Fibroblast of lung (primary cell): ENCODE measurements at regions not wholly inside any gene's neighbourhood (a gene's known extent, or its start where the extent isn't known, plus 50 kb on each side); places are given as distances from the start of the nearest gene placed in this dataset.

Experiments used
- CTCF ChIP-seq, 2 donors: IDR thresholded peaks in 1 of 2; conservative IDR thresholded peaks in 1 of 2; 1 replicate in 1 of 2; 2 replicates in 1 of 2; pipeline ENCODE4 v1.5.1; 2011 to 2012; ENCODE audit warnings: low read length in 2 of 2, control low read depth in 1 of 2, inconsistent platforms in 1 of 2, low read depth in 1 of 2, mild to moderate bottlenecking in 1 of 2
- EZH2 ChIP-seq: IDR thresholded peaks from 2 replicates; pipeline ENCODE4 v1.5.1; 2012; ENCODE audit warnings: low read length, control low read depth, mild to moderate bottlenecking; ENCODE audit errors: missing control alignments

DNA sequence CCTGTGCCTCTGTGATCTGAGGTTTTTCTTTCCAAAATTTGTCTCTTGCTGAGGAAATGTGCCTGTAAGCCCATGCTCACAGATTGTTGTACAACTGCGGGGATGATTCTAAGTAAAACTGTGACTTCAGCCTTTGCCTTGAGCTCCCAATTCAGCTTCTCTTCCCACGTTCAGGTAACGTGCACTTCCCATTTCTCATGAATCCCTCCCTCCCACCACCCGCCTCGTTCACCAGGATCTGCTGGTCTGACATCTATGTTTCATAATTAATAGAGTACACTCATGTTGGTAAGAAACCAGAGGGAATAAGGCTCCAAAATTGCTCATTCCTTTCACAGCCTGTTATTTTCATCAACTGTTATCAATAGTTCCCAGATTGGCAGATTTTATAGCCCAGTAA, 332.6 kb upstream of the TPK1 start:
- TF ChIP-seq CTCF (conservative IDR thresholded peaks at IDR 0.05 in 1 of 2, IDR thresholded peaks at IDR 0.05 in 1 of 2; ENCODE audit: low read depth in 1 of 2, low read length in 2 of 2) (no peak), EZH2 (no peak)
